ENCODE measurements at regions not wholly inside any gene's neighbourhood (a gene's known extent, or its start where the extent isn't known, plus 50 kb on each side); places are given as distances from the start of the nearest gene placed in this dataset.

- Histone ChIP-seq H2AFZ (ENCODE audit: low read depth, low read length) (no peak overlapping the region), H2BK120ac (ENCODE audit: low read depth, low read length) (no peak overlapping the region), H3K23ac (ENCODE audit: low read length in 2 of 2) (no peak overlapping the region), H3K9ac (ENCODE audit: low read length) (no peak overlapping the region), H3K36me3 (ENCODE audit: control insufficient read depth in 1 of 2, insufficient read depth in 2 of 2, low read depth in 1 of 2, low read length in 2 of 2) (no peaks in the 10 kb centered on the region), H3K4me3 (ENCODE audit: insufficient read depth in 1 of 2, low read depth in 1 of 2, low read length in 2 of 2) (no peak overlapping the region), H3K4me1 (ENCODE audit: control insufficient read depth, insufficient read depth, low read depth, low read length) (no peaks in the 10 kb centered on the region), H4K8ac (ENCODE audit: low read length) (no peak overlapping the region), H3K18ac (ENCODE audit: low read depth in 1 of 2, low read length in 2 of 2) (no peak overlapping the region), H2AK5ac (ENCODE audit: low read length, severe bottlenecking) (no peak overlapping the region), H3K27me3 (ENCODE audit: control insufficient read depth in 1 of 2, insufficient read depth in 1 of 2, low read length in 2 of 2) (no peaks in the 10 kb centered on the region), H4K91ac (ENCODE audit: low read length) (no peak overlapping the region), H3K27ac (ENCODE audit: low read length, poor library complexity, severe bottlenecking) (no peak overlapping the region), H3K79me1 (replicated peaks; ENCODE audit: low read length, poor library complexity, severe bottlenecking) (no peaks in the 10 kb centered on the region), H3K4ac (ENCODE audit: low read depth in 1 of 2, low read length in 2 of 2) (no peak overlapping the region), H2BK15ac (ENCODE audit: low read depth, poor library complexity, severe bottlenecking) (no peak overlapping the region), H3K14ac (ENCODE audit: low read length in 2 of 2) (no peak overlapping the region), H2BK5ac (ENCODE audit: low read depth, low read length, poor library complexity, severe bottlenecking) (no peak overlapping the region), H2BK12ac (ENCODE audit: low read length in 2 of 2) (no peak overlapping the region), H3K4me2 (ENCODE audit: low read length, poor library complexity, severe bottlenecking) (no peak overlapping the region), H3K9me3 (ENCODE audit: control insufficient read depth, low read length) (no peaks in the 10 kb centered on the region)
- peak; percentile 84 for DNase-seq
- 100% methylated on average over 2 of the region's 2 CpGs for WGBS
These were observed 733.0 kb upstream of the DPPA4 start for GRCh38 chr3:110070161-110070916.

DNA sequence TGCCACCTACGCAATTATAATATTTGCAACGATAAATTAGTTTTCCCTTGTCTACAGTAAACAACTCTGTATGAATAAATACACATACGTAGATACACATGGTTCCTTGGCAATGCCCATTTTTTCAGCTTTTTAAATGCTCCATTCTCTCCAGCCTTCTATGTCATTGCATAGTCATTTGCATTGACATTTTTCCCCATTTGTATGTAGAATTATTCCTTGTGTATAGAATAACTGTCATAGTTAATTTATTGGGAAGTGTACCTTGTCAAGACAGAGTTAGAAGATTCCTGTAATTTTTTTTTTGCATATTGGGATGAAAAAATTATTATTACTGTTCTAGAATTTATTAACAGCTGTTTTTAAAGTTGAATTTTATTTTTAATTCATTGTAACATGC is 736.7 kb upstream of the DPPA4 start:
- H3K9me3 ChIP-seq (ENCODE audit: control insufficient read depth, low read length), result no peaks in the 10 kb centered on the region
- no peak overlapping the region for H3K14ac ChIP-seq (ENCODE audit: low read length in 2 of 2)
- H2BK5ac ChIP-seq (ENCODE audit: low read depth, low read length, poor library complexity, severe bottlenecking), result no peak overlapping the region
- H3K36me3 ChIP-seq (ENCODE audit: control insufficient read depth in 1 of 2, insufficient read depth in 2 of 2, low read depth in 1 of 2, low read length in 2 of 2), result no peaks in the 10 kb centered on the region
- no peak overlapping the region for H2AK5ac ChIP-seq (ENCODE audit: low read length, severe bottlenecking)
- H3K9ac ChIP-seq (ENCODE audit: low read length), result no peak overlapping the region
- no peak overlapping the region for H3K4me3 ChIP-seq (ENCODE audit: insufficient read depth in 1 of 2, low read depth in 1 of 2, low read length in 2 of 2)
- no peak overlapping the region for H3K4ac ChIP-seq (ENCODE audit: low read depth in 1 of 2, low read length in 2 of 2)
- no peaks in the 10 kb centered on the region for H3K79me1 ChIP-seq (replicated peaks; ENCODE audit: low read length, poor library complexity, severe bottlenecking)
- no peak overlapping the region for H2BK12ac ChIP-seq (ENCODE audit: low read length in 2 of 2)
- no peak overlapping the region for H2BK120ac ChIP-seq (ENCODE audit: low read depth, low read length)
- H3K23ac ChIP-seq (ENCODE audit: low read length in 2 of 2), result no peak overlapping the region
- H2AFZ ChIP-seq (ENCODE audit: low read depth, low read length), result no peak overlapping the region
- H3K4me1 ChIP-seq (ENCODE audit: control insufficient read depth, insufficient read depth, low read depth, low read length), result no peaks in the 10 kb centered on the region
- 91% methylated on average over 3 of the region's 3 CpGs for WGBS
- H3K27ac ChIP-seq (ENCODE audit: low read length, poor library complexity, severe bottlenecking), result no peak overlapping the region
- no peak for DNase-seq
- no peak overlapping the region for H4K91ac ChIP-seq (ENCODE audit: low read length)
- H3K18ac ChIP-seq (ENCODE audit: low read depth in 1 of 2, low read length in 2 of 2), result no peak overlapping the region
- no peak overlapping the region for H4K8ac ChIP-seq (ENCODE audit: low read length)
- H3K4me2 ChIP-seq (ENCODE audit: low read length, poor library complexity, severe bottlenecking), result no peak overlapping the region
- no peaks in the 10 kb centered on the region for H3K27me3 ChIP-seq (ENCODE audit: control insufficient read depth in 1 of 2, insufficient read depth in 1 of 2, low read length in 2 of 2)
- no peak overlapping the region for H2BK15ac ChIP-seq (ENCODE audit: low read depth, poor library complexity, severe bottlenecking)

DNA sequence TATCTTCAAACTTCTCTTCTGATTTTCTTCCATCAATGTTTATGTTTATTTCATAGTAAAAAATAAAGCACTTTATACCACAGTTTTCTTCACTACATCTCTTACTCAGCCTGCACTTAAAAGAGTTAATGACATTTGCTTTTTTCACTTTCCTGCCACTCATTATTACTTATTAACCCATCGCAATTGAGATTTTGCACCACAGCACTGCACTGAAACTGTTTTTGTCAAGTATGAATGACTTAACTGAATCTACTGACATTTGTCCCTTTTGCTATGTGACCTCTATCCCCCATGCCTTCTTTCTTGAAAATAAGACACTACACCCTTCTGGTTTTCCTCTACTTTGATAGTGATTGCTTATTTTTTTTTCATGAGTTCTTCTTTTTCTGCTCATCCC is 739.7 kb upstream of the DPPA4 start:
- Histone ChIP-seq H3K14ac (ENCODE audit: low read length in 2 of 2) (no peak overlapping the region), H3K9ac (ENCODE audit: low read length) (no peak overlapping the region), H3K23ac (ENCODE audit: low read length in 2 of 2) (no peak overlapping the region), H3K4me2 (ENCODE audit: low read length, poor library complexity, severe bottlenecking) (no peak overlapping the region), H3K4me1 (ENCODE audit: control insufficient read depth, insufficient read depth, low read depth, low read length) (no peaks in the 10 kb centered on the region), H3K36me3 (ENCODE audit: control insufficient read depth in 1 of 2, insufficient read depth in 2 of 2, low read depth in 1 of 2, low read length in 2 of 2) (no peaks in the 10 kb centered on the region), H4K91ac (ENCODE audit: low read length) (no peak overlapping the region), H4K8ac (ENCODE audit: low read length) (no peak overlapping the region), H3K9me3 (ENCODE audit: control insufficient read depth, low read length) (no peaks in the 10 kb centered on the region), H3K27ac (ENCODE audit: low read length, poor library complexity, severe bottlenecking) (no peak overlapping the region), H2AK5ac (ENCODE audit: low read length, severe bottlenecking) (no peak overlapping the region), H3K4me3 (ENCODE audit: insufficient read depth in 1 of 2, low read depth in 1 of 2, low read length in 2 of 2) (no peak overlapping the region), H2BK15ac (ENCODE audit: low read depth, poor library complexity, severe bottlenecking) (no peak overlapping the region), H3K79me1 (replicated peaks; ENCODE audit: low read length, poor library complexity, severe bottlenecking) (no peaks in the 10 kb centered on the region), H3K27me3 (ENCODE audit: control insufficient read depth in 1 of 2, insufficient read depth in 1 of 2, low read length in 2 of 2) (no peaks in the 10 kb centered on the region), H2BK120ac (ENCODE audit: low read depth, low read length) (no peak overlapping the region), H3K4ac (ENCODE audit: low read depth in 1 of 2, low read length in 2 of 2) (no peak overlapping the region), H3K18ac (ENCODE audit: low read depth in 1 of 2, low read length in 2 of 2) (no peak overlapping the region), H2AFZ (ENCODE audit: low read depth, low read length) (no peak overlapping the region), H2BK5ac (ENCODE audit: low read depth, low read length, poor library complexity, severe bottlenecking) (no peak overlapping the region), H2BK12ac (ENCODE audit: low read length in 2 of 2) (no peak overlapping the region)
- no peak for DNase-seq
- 96% methylated on average over 1 of the region's 1 CpG for WGBS

DNA sequence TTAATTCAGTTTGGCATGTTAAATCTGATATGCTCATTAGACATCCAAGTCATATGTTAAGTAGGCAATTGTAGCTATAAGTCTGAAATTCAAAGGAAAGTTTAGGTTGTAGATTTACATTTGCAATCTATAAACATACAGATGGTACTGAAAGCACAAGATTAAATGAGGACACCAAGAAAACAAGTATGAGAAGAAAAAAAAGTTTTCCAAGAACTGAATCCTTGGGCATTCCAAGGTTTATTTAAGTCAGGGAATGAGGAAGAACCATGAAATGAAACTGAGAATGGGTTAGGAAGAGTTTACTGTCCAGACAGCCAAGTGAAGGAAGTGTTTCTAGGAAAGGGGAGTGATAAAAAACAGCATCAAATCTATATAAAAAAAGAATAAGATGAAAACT is 756.1 kb upstream of the DPPA4 start:
- Histone ChIP-seq H3K23ac (ENCODE audit: low read length in 2 of 2) (no peak overlapping the region), H2AK5ac (ENCODE audit: low read length, severe bottlenecking) (no peak overlapping the region), H3K36me3 (ENCODE audit: control insufficient read depth in 1 of 2, insufficient read depth in 2 of 2, low read depth in 1 of 2, low read length in 2 of 2) (no peaks in the 10 kb centered on the region), H2BK12ac (ENCODE audit: low read length in 2 of 2) (no peak overlapping the region), H3K18ac (ENCODE audit: low read depth in 1 of 2, low read length in 2 of 2) (no peak overlapping the region), H3K4me1 (ENCODE audit: control insufficient read depth, insufficient read depth, low read depth, low read length) (no peaks in the 10 kb centered on the region), H2BK5ac (ENCODE audit: low read depth, low read length, poor library complexity, severe bottlenecking) (no peak overlapping the region), H3K9ac (ENCODE audit: low read length) (no peak overlapping the region), H3K9me3 (ENCODE audit: control insufficient read depth, low read length) (no peaks in the 10 kb centered on the region), H3K4me3 (ENCODE audit: insufficient read depth in 1 of 2, low read depth in 1 of 2, low read length in 2 of 2) (no peak overlapping the region), H3K4me2 (ENCODE audit: low read length, poor library complexity, severe bottlenecking) (no peak overlapping the region), H3K14ac (ENCODE audit: low read length in 2 of 2) (no peak overlapping the region), H3K4ac (ENCODE audit: low read depth in 1 of 2, low read length in 2 of 2) (no peak overlapping the region), H4K8ac (ENCODE audit: low read length) (no peak overlapping the region), H2BK120ac (ENCODE audit: low read depth, low read length) (no peak overlapping the region), H3K79me1 (replicated peaks; ENCODE audit: low read length, poor library complexity, severe bottlenecking) (no peaks in the 10 kb centered on the region), H3K27ac (ENCODE audit: low read length, poor library complexity, severe bottlenecking) (no peak overlapping the region), H3K27me3 (ENCODE audit: control insufficient read depth in 1 of 2, insufficient read depth in 1 of 2, low read length in 2 of 2) (no peaks in the 10 kb centered on the region), H2AFZ (ENCODE audit: low read depth, low read length) (no peak overlapping the region), H2BK15ac (ENCODE audit: low read depth, poor library complexity, severe bottlenecking) (no peak overlapping the region), H4K91ac (ENCODE audit: low read length) (no peak overlapping the region)
- DNase-seq, result peak; percentile 24

Measured in mesenchymal stem cell (in vitro differentiated cells and primary cell).